OCI-LY3 (cell line): ENCODE measurements at regions not wholly inside any gene's neighbourhood (a gene's known extent, or its start where the extent isn't known, plus 50 kb on each side); places are given as distances from the start of the nearest gene placed in this dataset.
"Not testable (repeated sequence)": the region's sequence is repeated elsewhere in the genome, so short reads cannot be mapped to it uniquely, and the experiment has no call there.

Source experiments
- CTCF ChIP-seq: fragments of 200-600, 300-600 bp; sonication (generic); IDR thresholded peaks from 2 replicates; pipeline ENCODE4 v1.5.1; 2014; ENCODE audit warnings: antibody characterized with exemption, low read length, low read depth
- EZH2phosphoT487 ChIP-seq: fragments of 200-600 bp; shearing (Covaris generic); IDR thresholded peaks from 2 replicates; pipeline ENCODE4 v1.6.1; 2018; ENCODE audit warnings: antibody characterized with exemption, mixed run types, low read depth

GRCh38 chr10:109809954-109810353 is 113.4 kb downstream of the XPNPEP1 start:
- not testable (repeated sequence) for TF ChIP-seq CTCF, EZH2phosphoT487
